Lower leg skin (tissue), 3 donors: ENCODE measurements at regions not wholly inside any gene's neighbourhood (a gene's known extent, or its start where the extent isn't known, plus 50 kb on each side); places are given as distances from the start of the nearest gene placed in this dataset.

Source experiments
- POLR2A ChIP-seq, 2 donors: fragments of 450-650 bp; IDR thresholded peaks; one replicate each; pipeline ENCODE4 v1.6.1; 2016 to 2017; ENCODE audit warnings: antibody characterized with exemption in 2 of 2, mild to moderate bottlenecking in 1 of 2, moderate library complexity in 1 of 2
- TF ChIP-seq, protein P1 (sequence below), 3 donors: fragments of 450-650 bp; IDR thresholded peaks; one replicate each; pipeline ENCODE4 v1.5.1; 2016; ENCODE audit warnings: antibody characterized with exemption in 3 of 3, mild to moderate bottlenecking in 3 of 3, moderate library complexity in 2 of 3

DNA sequence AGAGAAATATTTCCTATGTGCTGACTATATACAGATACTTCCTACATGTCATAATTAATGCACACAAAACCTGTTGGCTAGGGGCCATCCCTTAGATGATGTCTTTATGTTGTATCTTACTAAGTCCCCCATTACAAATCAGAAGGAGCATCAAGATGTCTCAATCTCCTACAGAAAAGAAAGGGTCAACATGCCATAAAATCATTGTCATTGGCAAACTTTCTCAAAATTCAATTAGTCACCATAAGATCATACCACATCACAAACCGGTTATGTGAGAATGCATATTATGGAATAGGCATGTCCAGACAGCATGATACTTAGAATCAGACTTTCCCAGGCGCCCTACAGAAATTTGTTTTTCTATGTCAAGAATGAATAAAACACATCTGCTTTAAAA is 175.2 kb upstream of the TET2 start:
- TF ChIP-seq, protein P1, sequence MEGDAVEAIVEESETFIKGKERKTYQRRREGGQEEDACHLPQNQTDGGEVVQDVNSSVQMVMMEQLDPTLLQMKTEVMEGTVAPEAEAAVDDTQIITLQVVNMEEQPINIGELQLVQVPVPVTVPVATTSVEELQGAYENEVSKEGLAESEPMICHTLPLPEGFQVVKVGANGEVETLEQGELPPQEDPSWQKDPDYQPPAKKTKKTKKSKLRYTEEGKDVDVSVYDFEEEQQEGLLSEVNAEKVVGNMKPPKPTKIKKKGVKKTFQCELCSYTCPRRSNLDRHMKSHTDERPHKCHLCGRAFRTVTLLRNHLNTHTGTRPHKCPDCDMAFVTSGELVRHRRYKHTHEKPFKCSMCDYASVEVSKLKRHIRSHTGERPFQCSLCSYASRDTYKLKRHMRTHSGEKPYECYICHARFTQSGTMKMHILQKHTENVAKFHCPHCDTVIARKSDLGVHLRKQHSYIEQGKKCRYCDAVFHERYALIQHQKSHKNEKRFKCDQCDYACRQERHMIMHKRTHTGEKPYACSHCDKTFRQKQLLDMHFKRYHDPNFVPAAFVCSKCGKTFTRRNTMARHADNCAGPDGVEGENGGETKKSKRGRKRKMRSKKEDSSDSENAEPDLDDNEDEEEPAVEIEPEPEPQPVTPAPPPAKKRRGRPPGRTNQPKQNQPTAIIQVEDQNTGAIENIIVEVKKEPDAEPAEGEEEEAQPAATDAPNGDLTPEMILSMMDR (IDR thresholded peaks at IDR 0.05) = no peak
- TF ChIP-seq POLR2A (IDR thresholded peaks at IDR 0.05) = no peak
